SK-N-SH (cell line): ENCODE measurements at regions not wholly inside any gene's neighbourhood (a gene's known extent, or its start where the extent isn't known, plus 50 kb on each side); places are given as distances from the start of the nearest gene placed in this dataset.

ENCODE experiments used
- CTCF ChIA-PET: fragments of 300-600, 350-600 bp; formaldehyde crosslinking; extraction: SDS; loops from one replicate; lab custom pipeline; 2021; lab: Yijun Ruan, JAX
- POLR2A ChIA-PET: fragments of 350-600 bp; sonication (Branson Sonifier 250); formaldehyde crosslinking; extraction: SDS; loops from one replicate; lab custom pipeline; 2020; ENCODE audit warnings: antibody characterized with exemption, inconsistent platforms; lab: Yijun Ruan, JAX
- DNase-seq: peaks from one replicate; pipeline ENCODE4 v3.0.0; 2012
- H2AFZ ChIP-seq: fragments of 200-600 bp; sonication (generic); 2 replicates; pipeline ENCODE4 v1.8.1; 2016; ENCODE audit warnings: antibody characterized with exemption, mild to moderate bottlenecking, low read depth
- H3F3A ChIP-seq: fragments of 200-600 bp; sonication (generic); replicated peaks from 2 replicates; pipeline ENCODE3; 2016; ENCODE audit warnings: antibody characterized with exemption, mild to moderate bottlenecking; ENCODE audit not compliant: insufficient read depth
- H3K27ac ChIP-seq, 2 experiments: fragments of 200-500 bp in 1 of 2; fragments of 200-600 bp in 1 of 2; sonication (Bioruptor generic) in 1 of 2; sonication (generic), shearing (Covaris generic) in 1 of 2; 2 replicates each; pipeline versions ENCODE4 v1.5.1 to v1.6.1; 2014 to 2016; ENCODE audit warnings: low read depth in 2 of 2, inconsistent platforms in 1 of 2, low read length in 1 of 2, mild to moderate bottlenecking in 1 of 2, mixed read lengths in 1 of 2
- H3K27me3 ChIP-seq: fragments of 200-600 bp; sonication (generic), shearing (Covaris generic); 2 replicates; pipeline ENCODE4 v1.6.1; 2016; ENCODE audit warnings: mixed run types; ENCODE audit not compliant: insufficient read depth
- H3K36me3 ChIP-seq, 2 experiments: fragments of 200-500 bp in 1 of 2; fragments of 200-600 bp in 1 of 2; sonication (Bioruptor generic) in 1 of 2; sonication (generic) in 1 of 2; replicated peaks in 1 of 2; 2 replicates each; pipeline versions ENCODE3 to v1.5.1; 2014 to 2016; ENCODE audit warnings: low read length in 1 of 2, mild to moderate bottlenecking in 1 of 2; ENCODE audit not compliant: insufficient read depth in 2 of 2, control insufficient read depth in 1 of 2
- H3K4me1 ChIP-seq, 2 experiments: fragments of 200-500 bp in 1 of 2; fragments of 200-600 bp in 1 of 2; sonication (Bioruptor generic) in 1 of 2; sonication (generic), shearing (Covaris generic) in 1 of 2; 2 replicates each; pipeline versions ENCODE4 v1.5.1 to v1.6.1; 2014 to 2016; ENCODE audit warnings: low read depth in 1 of 2, low read length in 1 of 2, mixed run types in 1 of 2; ENCODE audit not compliant: insufficient read depth in 2 of 2, control insufficient read depth in 1 of 2
- H3K4me2 ChIP-seq: fragments of 200-600 bp; sonication (generic), shearing (Covaris generic); 2 replicates; pipeline ENCODE4 v1.6.1; 2017; ENCODE audit warnings: mixed run types
- H3K4me3 ChIP-seq, 2 experiments: fragments of 200-500 bp in 1 of 2; fragments of 200-600 bp in 1 of 2; sonication (Bioruptor generic) in 1 of 2; sonication (generic), shearing (Covaris generic) in 1 of 2; 2 replicates each; pipeline versions ENCODE4 v1.5.1 to v1.8.1; 2014 to 2016; ENCODE audit warnings: low read depth in 2 of 2, inconsistent platforms in 1 of 2, low read length in 1 of 2, mild to moderate bottlenecking in 1 of 2, mixed read lengths in 1 of 2, moderate library complexity in 1 of 2
- H3K79me2 ChIP-seq: fragments of 200-600 bp; sonication (generic); 2 replicates; pipeline ENCODE4 v1.8.1; 2017; ENCODE audit warnings: mild to moderate bottlenecking; ENCODE audit not compliant: insufficient read depth
- H3K9ac ChIP-seq: fragments of 200-600 bp; sonication (generic); 2 replicates; pipeline ENCODE4 v1.6.1; 2017; ENCODE audit warnings: mixed run types
- H3K9me2 ChIP-seq: fragments of 200-600 bp; sonication (generic); 2 replicates; pipeline ENCODE4 v1.6.1; 2017; ENCODE audit warnings: mixed run types
- H3K9me3 ChIP-seq: fragments of 200-600 bp; sonication (generic); 2 replicates; pipeline ENCODE4 v1.6.1; 2017; ENCODE audit warnings: mixed run types, mild to moderate bottlenecking, moderate library complexity
- H4K20me1 ChIP-seq: fragments of 200-600 bp; sonication (generic); 2 replicates; pipeline ENCODE4 v1.6.1; 2017; ENCODE audit warnings: mild to moderate bottlenecking, mixed run types; ENCODE audit not compliant: insufficient read depth
- ELF1 ChIP-seq: IDR thresholded peaks from 2 replicates; pipeline ENCODE4 v1.4.0; 2012
- EZH2phosphoT487 ChIP-seq: fragments of 200-600 bp; sonication (generic); IDR thresholded peaks from 2 replicates; pipeline ENCODE4 v1.6.1; 2017; ENCODE audit warnings: low read depth, mixed run types, mild to moderate bottlenecking, antibody characterized with exemption, moderate library complexity, borderline replicate concordance
- GATA2 ChIP-seq: sonication (generic); formaldehyde crosslinking; IDR thresholded peaks from 2 replicates; pipeline ENCODE4 v1.5.0; 2020; ENCODE audit warnings: mild to moderate bottlenecking, missing genetic modification reagents
- MAX ChIP-seq: IDR thresholded peaks from 2 replicates; pipeline ENCODE4 v1.4.0; 2012; ENCODE audit warnings: low read depth
- MXI1 ChIP-seq: IDR thresholded peaks from 2 replicates; pipeline ENCODE4 v1.6.1; 2012; ENCODE audit warnings: mild to moderate bottlenecking, low read depth, low read length, improper control_type of control experiment
- POLR2AphosphoS5 ChIP-seq: IDR thresholded peaks from 2 replicates; pipeline ENCODE4 v1.6.1; 2012; ENCODE audit warnings: low read depth, low read length
- RCOR1 ChIP-seq: fragments of 150-350 bp; IDR thresholded peaks from 2 replicates; pipeline ENCODE4 v1.6.1; 2017; ENCODE audit warnings: antibody characterized with exemption, low read length
- RFX5 ChIP-seq: IDR thresholded peaks from 2 replicates; pipeline ENCODE4 v1.6.1; 2012; ENCODE audit warnings: mild to moderate bottlenecking, improper control_type of control experiment, low read length
- TAF1 ChIP-seq: IDR thresholded peaks from 2 replicates; pipeline ENCODE4 v1.6.1; 2012; ENCODE audit warnings: low read depth, mild to moderate bottlenecking, low read length, moderate library complexity, borderline replicate concordance
- TCF12 ChIP-seq: IDR thresholded peaks from 2 replicates; pipeline ENCODE4 v1.4.0; 2012
- TEAD4 ChIP-seq: IDR thresholded peaks from 2 replicates; pipeline ENCODE4 v1.4.0; 2012; ENCODE audit warnings: mild to moderate bottlenecking, borderline replicate concordance; ENCODE audit not compliant: insufficient read depth
- ZBTB33 ChIP-seq: IDR thresholded peaks from 2 replicates; pipeline ENCODE4 v1.4.0; 2012; ENCODE audit warnings: low read depth, borderline replicate concordance
- WGBS: methylation state at CpG from one replicate; pipeline ENCODE4 v1.1.6; 2017; ENCODE audit warnings: low lambda C conversion rate; 5-methylcytosine and 5-hydroxymethylcytosine counted together
- TF ChIP-seq, protein P1 (sequence below): IDR thresholded peaks from 2 replicates; pipeline ENCODE4 v1.6.1; 2012; ENCODE audit warnings: mild to moderate bottlenecking, low read depth, low read length, moderate library complexity
- TF ChIP-seq, protein P2 (sequence below): IDR thresholded peaks from 2 replicates; pipeline ENCODE4; 2012
- TF ChIP-seq, protein P3 (sequence below): fragments of 150-350 bp; IDR thresholded peaks from 2 replicates; pipeline ENCODE4 v1.6.1; 2016; ENCODE audit warnings: mild to moderate bottlenecking, low read depth, low read length
- TF ChIP-seq, protein P4 (sequence below): fragments of 200-600 bp; sonication (generic); IDR thresholded peaks from 2 replicates; pipeline ENCODE4 v1.6.1; 2017; ENCODE audit warnings: antibody characterized with exemption, mild to moderate bottlenecking, moderate library complexity

DNA sequence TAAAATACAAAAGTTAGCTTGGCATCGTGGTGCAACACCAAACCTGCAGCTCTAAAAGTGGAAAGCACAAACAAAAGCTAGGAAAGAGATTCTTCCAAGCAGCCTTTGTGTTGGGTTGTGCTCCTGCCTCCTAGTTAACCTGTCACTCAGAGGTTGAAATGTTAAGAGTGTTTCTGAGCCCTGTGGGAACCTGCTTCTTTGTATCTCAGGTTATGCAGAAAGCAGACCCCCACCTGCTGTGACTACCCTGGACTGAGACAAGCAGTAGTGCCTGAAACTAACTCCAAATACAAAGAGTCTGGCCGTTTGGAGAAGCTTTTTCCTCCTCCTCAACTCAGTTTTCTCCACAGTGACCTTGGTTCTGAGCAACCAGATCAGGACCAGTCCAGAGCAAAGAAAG is 158.4 kb upstream of the CSNK1A1L start:
- Histone ChIP-seq H3K79me2 (no peaks in the 10 kb centered on the region), H3K4me2 (no peak overlapping the region), H3K9me2 (no peaks in the 10 kb centered on the region), H4K20me1 (no peaks in the 10 kb centered on the region), H3K9ac (no peak overlapping the region), H3K36me3 (peaks cover 0 to 3% of the 10 kb centered on the region in 2 experiments), H3K4me1 (no peaks in the 10 kb centered on the region), H3K9me3 (0 out of 2 replicates have a peak, but pooled peaks cover 12% of the 10 kb centered on the region), H3F3A (no peaks in the 10 kb centered on the region), H3K4me3 (no peak overlapping the region), H3K27ac (no peak overlapping the region), H2AFZ (no peak overlapping the region), H3K27me3 (no peaks in the 10 kb centered on the region)
- ChIA-PET POLR2A (no interaction called here), CTCF (no interaction called here)
- WGBS, result 9% methylated on average over 2 of the region's 2 CpGs
- no peak for DNase-seq
- TF ChIP-seq GATA2 (CRISPR knock-in tag) (no peak), MXI1 (no peak), EZH2phosphoT487 (no peak), TAF1 (no peak), ZBTB33 (no peak), POLR2AphosphoS5 (no peak), MAX (no peak), TCF12 (no peak)
- TF ChIP-seq, protein P1, sequence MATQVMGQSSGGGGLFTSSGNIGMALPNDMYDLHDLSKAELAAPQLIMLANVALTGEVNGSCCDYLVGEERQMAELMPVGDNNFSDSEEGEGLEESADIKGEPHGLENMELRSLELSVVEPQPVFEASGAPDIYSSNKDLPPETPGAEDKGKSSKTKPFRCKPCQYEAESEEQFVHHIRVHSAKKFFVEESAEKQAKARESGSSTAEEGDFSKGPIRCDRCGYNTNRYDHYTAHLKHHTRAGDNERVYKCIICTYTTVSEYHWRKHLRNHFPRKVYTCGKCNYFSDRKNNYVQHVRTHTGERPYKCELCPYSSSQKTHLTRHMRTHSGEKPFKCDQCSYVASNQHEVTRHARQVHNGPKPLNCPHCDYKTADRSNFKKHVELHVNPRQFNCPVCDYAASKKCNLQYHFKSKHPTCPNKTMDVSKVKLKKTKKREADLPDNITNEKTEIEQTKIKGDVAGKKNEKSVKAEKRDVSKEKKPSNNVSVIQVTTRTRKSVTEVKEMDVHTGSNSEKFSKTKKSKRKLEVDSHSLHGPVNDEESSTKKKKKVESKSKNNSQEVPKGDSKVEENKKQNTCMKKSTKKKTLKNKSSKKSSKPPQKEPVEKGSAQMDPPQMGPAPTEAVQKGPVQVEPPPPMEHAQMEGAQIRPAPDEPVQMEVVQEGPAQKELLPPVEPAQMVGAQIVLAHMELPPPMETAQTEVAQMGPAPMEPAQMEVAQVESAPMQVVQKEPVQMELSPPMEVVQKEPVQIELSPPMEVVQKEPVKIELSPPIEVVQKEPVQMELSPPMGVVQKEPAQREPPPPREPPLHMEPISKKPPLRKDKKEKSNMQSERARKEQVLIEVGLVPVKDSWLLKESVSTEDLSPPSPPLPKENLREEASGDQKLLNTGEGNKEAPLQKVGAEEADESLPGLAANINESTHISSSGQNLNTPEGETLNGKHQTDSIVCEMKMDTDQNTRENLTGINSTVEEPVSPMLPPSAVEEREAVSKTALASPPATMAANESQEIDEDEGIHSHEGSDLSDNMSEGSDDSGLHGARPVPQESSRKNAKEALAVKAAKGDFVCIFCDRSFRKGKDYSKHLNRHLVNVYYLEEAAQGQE, result no peak
- TF ChIP-seq, protein P2, sequence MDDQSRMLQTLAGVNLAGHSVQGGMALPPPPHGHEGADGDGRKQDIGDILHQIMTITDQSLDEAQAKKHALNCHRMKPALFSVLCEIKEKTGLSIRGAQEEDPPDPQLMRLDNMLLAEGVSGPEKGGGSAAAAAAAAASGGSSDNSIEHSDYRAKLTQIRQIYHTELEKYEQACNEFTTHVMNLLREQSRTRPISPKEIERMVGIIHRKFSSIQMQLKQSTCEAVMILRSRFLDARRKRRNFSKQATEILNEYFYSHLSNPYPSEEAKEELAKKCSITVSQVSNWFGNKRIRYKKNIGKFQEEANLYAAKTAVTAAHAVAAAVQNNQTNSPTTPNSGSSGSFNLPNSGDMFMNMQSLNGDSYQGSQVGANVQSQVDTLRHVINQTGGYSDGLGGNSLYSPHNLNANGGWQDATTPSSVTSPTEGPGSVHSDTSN, result no peak

GRCh38 chr13:37257706-37258105 is 152.2 kb upstream of the CSNK1A1L start:
- WGBS, result 18% methylated on average over 2 of the region's 2 CpGs
- no peak overlapping the region for H3K4me2 ChIP-seq
- H3K36me3 ChIP-seq, result peaks cover 0 to 3% of the 10 kb centered on the region in 2 experiments
- TF ChIP-seq POLR2AphosphoS5 (no peak), RFX5 (no peak), RCOR1 (no peak), ELF1 (no peak), GATA2 (CRISPR knock-in tag) (no peak), TEAD4 (no peak), MAX (no peak), TCF12 (no peak)
- TF ChIP-seq, protein P3, sequence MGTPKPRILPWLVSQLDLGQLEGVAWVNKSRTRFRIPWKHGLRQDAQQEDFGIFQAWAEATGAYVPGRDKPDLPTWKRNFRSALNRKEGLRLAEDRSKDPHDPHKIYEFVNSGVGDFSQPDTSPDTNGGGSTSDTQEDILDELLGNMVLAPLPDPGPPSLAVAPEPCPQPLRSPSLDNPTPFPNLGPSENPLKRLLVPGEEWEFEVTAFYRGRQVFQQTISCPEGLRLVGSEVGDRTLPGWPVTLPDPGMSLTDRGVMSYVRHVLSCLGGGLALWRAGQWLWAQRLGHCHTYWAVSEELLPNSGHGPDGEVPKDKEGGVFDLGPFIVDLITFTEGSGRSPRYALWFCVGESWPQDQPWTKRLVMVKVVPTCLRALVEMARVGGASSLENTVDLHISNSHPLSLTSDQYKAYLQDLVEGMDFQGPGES, result no peak
- TF ChIP-seq, protein P4, sequence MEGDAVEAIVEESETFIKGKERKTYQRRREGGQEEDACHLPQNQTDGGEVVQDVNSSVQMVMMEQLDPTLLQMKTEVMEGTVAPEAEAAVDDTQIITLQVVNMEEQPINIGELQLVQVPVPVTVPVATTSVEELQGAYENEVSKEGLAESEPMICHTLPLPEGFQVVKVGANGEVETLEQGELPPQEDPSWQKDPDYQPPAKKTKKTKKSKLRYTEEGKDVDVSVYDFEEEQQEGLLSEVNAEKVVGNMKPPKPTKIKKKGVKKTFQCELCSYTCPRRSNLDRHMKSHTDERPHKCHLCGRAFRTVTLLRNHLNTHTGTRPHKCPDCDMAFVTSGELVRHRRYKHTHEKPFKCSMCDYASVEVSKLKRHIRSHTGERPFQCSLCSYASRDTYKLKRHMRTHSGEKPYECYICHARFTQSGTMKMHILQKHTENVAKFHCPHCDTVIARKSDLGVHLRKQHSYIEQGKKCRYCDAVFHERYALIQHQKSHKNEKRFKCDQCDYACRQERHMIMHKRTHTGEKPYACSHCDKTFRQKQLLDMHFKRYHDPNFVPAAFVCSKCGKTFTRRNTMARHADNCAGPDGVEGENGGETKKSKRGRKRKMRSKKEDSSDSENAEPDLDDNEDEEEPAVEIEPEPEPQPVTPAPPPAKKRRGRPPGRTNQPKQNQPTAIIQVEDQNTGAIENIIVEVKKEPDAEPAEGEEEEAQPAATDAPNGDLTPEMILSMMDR, result no peak
- TF ChIP-seq, all 33 proteins: peak for 0
- H3K9me2 ChIP-seq, result no peaks in the 10 kb centered on the region
- ChIA-PET CTCF (interaction anchor here (0.7 kb wide), 1 partner anchor 9 kb away, joined by 3 read pairs; no protein-coding TSS in a partner anchor), POLR2A (no interaction called here)
- H2AFZ ChIP-seq, result no peak overlapping the region
- no peak overlapping the region for H3K4me3 ChIP-seq
- no peak overlapping the region for H3K27ac ChIP-seq
- no peaks in the 10 kb centered on the region for H3K4me1 ChIP-seq
- H3K79me2 ChIP-seq, result no peaks in the 10 kb centered on the region
- DNase-seq, result no peak
- H3K9ac ChIP-seq, result no peak overlapping the region
- no peaks in the 10 kb centered on the region for H3K27me3 ChIP-seq
- 0 out of 2 replicates have a peak, but pooled peaks cover 12% of the 10 kb centered on the region for H3K9me3 ChIP-seq
- peaks cover 5% of the 10 kb centered on the region for H3F3A ChIP-seq
- H4K20me1 ChIP-seq, result no peaks in the 10 kb centered on the region
